GM18861 (cell line): ENCODE measurements at regions not wholly inside any gene's neighbourhood (a gene's known extent, or its start where the extent isn't known, plus 50 kb on each side); places are given as distances from the start of the nearest gene placed in this dataset.
"Not testable (repeated sequence)": the region's sequence is repeated elsewhere in the genome, so short reads cannot be mapped to it uniquely, and the experiment has no call there.

Experiments
- ATAC-seq: cut with Tn5 transposase; IDR thresholded peaks from one replicate; pipeline ENCODE4 v1.9.1; 2021; ENCODE audit not compliant: unreplicated experiment

- no peak for ATAC-seq
Measured at GRCh38 chr5:118095115-118095514, 893.2 kb downstream of the DTWD2 start.

- ATAC-seq: no peak
Measured at GRCh38 chr5:118088448-118088847, 899.9 kb downstream of the DTWD2 start.

GRCh38 chr5:118076490-118076889 is 911.9 kb downstream of the DTWD2 start:
- ATAC-seq: no peak

- no peak for ATAC-seq
Measured at GRCh38 chr5:118070041-118070440, 918.3 kb downstream of the DTWD2 start.

- ATAC-seq: no peak
Measured at GRCh38 chr5:118069452-118069851, 918.9 kb downstream of the DTWD2 start.

- ATAC-seq: no peak
Measured at GRCh38 chr5:118068886-118069285, 919.5 kb downstream of the DTWD2 start.

- ATAC-seq: not testable (repeated sequence)
Measured at GRCh38 chr5:118063836-118064235, 924.5 kb downstream of the DTWD2 start.

- ATAC-seq: no peak
Measured at GRCh38 chr5:118060833-118061232, 927.5 kb downstream of the DTWD2 start.

- no peak for ATAC-seq
Measured at GRCh38 chr5:118052503-118052902, 935.8 kb downstream of the DTWD2 start.

- no peak for ATAC-seq
Measured at GRCh38 chr5:118044169-118044568, 944.2 kb downstream of the DTWD2 start.

GRCh38 chr5:118043531-118043930 is 944.8 kb downstream of the DTWD2 start:
- no peak for ATAC-seq

GRCh38 chr5:118042076-118042475 is 946.3 kb downstream of the DTWD2 start:
- ATAC-seq: no peak

- no peak for ATAC-seq
Measured at GRCh38 chr5:118040496-118040895, 947.9 kb downstream of the DTWD2 start.

- ATAC-seq: no peak
Measured at GRCh38 chr5:118033686-118034338, 954.5 kb downstream of the DTWD2 start.

GRCh38 chr5:118029807-118030206 is 958.5 kb downstream of the DTWD2 start:
- no peak for ATAC-seq

GRCh38 chr5:118022062-118022461 is 966.3 kb downstream of the DTWD2 start:
- no peak for ATAC-seq

- ATAC-seq: no peak
Measured at GRCh38 chr5:118017536-118017935, 970.8 kb downstream of the DTWD2 start.

GRCh38 chr5:118016396-118016795 is 972.0 kb downstream of the DTWD2 start:
- no peak for ATAC-seq

GRCh38 chr5:118015511-118015910 is 972.8 kb downstream of the DTWD2 start:
- ATAC-seq: no peak

- no peak for ATAC-seq
Measured at GRCh38 chr5:118009741-118010297, 978.5 kb downstream of the DTWD2 start.

GRCh38 chr5:118008779-118009178 is 979.6 kb downstream of the DTWD2 start:
- no peak for ATAC-seq

- no peak for ATAC-seq
Measured at GRCh38 chr5:118007262-118007661, 981.1 kb downstream of the DTWD2 start.

GRCh38 chr5:118006219-118006618 is 982.1 kb downstream of the DTWD2 start:
- ATAC-seq: no peak
